ENCODE measurements at regions not wholly inside any gene's neighbourhood (a gene's known extent, or its start where the extent isn't known, plus 50 kb on each side); places are given as distances from the start of the nearest gene placed in this dataset.
"Not testable (repeated sequence)": the region's sequence is repeated elsewhere in the genome, so short reads cannot be mapped to it uniquely, and the experiment has no call there.

- ATAC-seq: no peak
- no peak overlapping the region for H3K27ac Mint-ChIP-seq
- H3K4me3 Mint-ChIP-seq: no peak overlapping the region
- H3K9me3 Mint-ChIP-seq: peaks cover 5% of the 10 kb centered on the region
- no peaks in the 10 kb centered on the region for H3K36me3 Mint-ChIP-seq
- H3K27me3 Mint-ChIP-seq: no peaks in the 10 kb centered on the region
- H3K4me1 Mint-ChIP-seq: no peaks in the 10 kb centered on the region
These were observed 97.2 kb upstream of the NR3C2 start for GRCh38 chr4:148539387-148539786.

DNA sequence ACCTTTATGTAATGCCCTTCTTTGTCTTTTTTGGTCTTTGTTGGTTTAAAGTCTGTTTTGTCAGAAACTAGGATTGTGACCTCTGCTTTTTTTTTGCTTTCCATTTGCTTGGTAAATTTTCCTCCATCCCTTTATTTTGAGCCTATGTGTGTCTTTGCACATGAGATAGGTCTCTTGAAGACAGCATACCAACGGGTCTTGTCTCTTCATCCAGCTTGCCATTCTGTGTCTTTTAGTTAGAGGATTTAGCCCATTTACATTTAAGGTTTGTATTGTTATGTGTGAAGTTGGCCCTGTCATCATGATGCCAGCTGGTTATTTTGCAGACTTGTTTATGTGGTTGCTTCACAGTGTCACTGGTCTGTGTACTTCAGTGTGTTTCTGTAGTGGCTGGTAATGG lies 91.6 kb upstream of the NR3C2 start:
- H3K27me3 Mint-ChIP-seq, H3K36me3 Mint-ChIP-seq, H3K4me3 Mint-ChIP-seq, H3K4me1 Mint-ChIP-seq, ATAC-seq, H3K27ac Mint-ChIP-seq: not testable (repeated sequence)
- H3K9me3 Mint-ChIP-seq: peaks cover 21% of the 10 kb centered on the region

- Mint-ChIP-seq H3K36me3 (peaks cover 6% of the 10 kb centered on the region), H3K9me3 (peaks cover 24% of the 10 kb centered on the region), H3K27me3 (no peaks in the 10 kb centered on the region), H3K4me3 (no peak overlapping the region), H3K4me1 (no peaks in the 10 kb centered on the region), H3K27ac (no peak overlapping the region)
- ATAC-seq: no peak
These were observed 87.9 kb upstream of the NR3C2 start for GRCh38 chr4:148530114-148530513.

DNA sequence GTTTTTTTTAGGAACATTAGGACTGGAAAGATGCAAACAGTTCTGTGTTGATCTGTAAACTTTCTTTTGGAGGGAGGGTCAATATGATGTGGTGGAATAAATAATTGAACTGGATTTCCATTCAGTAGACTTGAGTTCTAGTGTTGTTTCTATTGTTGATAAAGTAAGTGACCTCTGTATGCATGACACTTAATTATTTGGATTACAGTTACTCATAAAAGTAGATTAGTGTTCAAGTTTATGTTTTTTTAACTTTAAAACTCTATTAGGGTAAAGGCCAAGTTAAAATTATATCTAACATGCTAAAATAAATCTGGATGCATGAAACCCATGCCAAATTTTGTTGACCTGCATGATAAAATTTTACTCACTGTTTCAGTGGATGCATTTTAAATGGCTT lies 85.4 kb upstream of the NR3C2 start:
- no peak overlapping the region for H3K27ac Mint-ChIP-seq
- no peaks in the 10 kb centered on the region for H3K4me1 Mint-ChIP-seq
- no peak for ATAC-seq
- no peak overlapping the region for H3K4me3 Mint-ChIP-seq
- no peaks in the 10 kb centered on the region for H3K27me3 Mint-ChIP-seq
- peaks cover 9% of the 10 kb centered on the region for H3K9me3 Mint-ChIP-seq
- no peaks in the 10 kb centered on the region for H3K36me3 Mint-ChIP-seq

DNA sequence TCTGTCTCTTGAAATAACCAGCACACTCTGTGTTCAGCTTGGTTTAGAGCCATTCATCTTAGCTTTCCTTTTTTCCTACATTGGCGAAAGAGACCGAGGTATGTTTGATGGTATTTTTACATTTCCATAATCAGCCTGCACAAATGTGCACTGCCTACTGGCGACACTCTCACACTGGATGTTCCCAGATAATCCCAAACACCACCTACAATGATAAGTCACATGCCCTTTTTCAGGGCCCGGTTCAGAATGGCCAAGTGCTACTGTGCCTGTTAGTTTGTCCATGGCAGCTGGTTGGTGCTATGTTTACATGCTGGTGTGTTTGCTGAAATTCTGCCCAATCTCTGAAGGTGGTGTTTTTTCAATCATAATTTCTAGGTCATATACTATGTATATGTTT lies 80.8 kb upstream of the NR3C2 start:
- Mint-ChIP-seq H3K27ac (no peak overlapping the region), H3K4me1 (no peaks in the 10 kb centered on the region), H3K9me3 (peaks cover 13% of the 10 kb centered on the region), H3K36me3 (peaks cover 19% of the 10 kb centered on the region), H3K4me3 (no peak overlapping the region), H3K27me3 (peaks cover 10% of the 10 kb centered on the region)
- ATAC-seq: no peak

DNA sequence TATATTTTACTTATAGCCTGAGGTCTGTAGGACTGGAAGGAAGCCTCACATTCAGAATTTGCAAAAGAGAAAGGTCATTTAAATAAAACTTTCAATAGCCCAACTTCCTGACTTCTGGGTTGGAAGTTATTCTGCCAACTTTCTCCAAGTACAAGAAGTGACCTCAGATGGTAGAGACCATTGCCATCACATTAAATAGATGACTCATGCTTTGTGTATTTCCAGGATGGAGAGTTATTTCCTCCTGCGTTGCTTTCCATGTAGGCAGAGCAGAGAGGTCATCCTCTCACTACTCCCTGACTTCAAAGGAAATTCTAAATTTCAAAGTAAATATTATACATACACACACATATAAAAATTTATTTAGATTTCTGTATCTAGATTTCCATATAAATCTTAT lies 73.0 kb upstream of the NR3C2 start:
- Mint-ChIP-seq H3K4me1 (no peaks in the 10 kb centered on the region), H3K27me3 (peaks cover 10% of the 10 kb centered on the region), H3K9me3 (peaks cover 10% of the 10 kb centered on the region), H3K27ac (no peak overlapping the region), H3K4me3 (no peak overlapping the region), H3K36me3 (peaks cover 11% of the 10 kb centered on the region)
- ATAC-seq: no peak

DNA sequence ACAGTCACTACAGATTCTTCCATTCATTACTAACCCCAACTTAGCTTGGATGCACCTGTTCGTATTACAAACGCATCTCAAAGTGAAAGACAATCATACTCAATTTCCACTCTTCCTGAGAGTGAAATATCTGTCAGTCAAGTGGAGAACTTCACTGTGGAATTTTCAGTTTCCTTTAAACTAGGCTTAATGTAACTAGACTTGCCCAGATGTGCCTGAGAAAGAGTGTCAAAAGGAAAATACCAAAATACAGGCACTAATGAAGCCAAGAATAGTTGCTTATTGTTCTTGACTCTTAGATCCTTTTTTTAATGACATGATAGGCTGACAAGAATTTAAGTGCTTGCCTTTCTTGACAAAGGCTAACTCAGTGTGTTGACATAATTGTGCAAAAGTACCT lies 72.4 kb upstream of the NR3C2 start:
- Mint-ChIP-seq H3K9me3 (peaks cover 8% of the 10 kb centered on the region), H3K27me3 (peaks cover 10% of the 10 kb centered on the region), H3K36me3 (peaks cover 11% of the 10 kb centered on the region), H3K4me3 (no peak overlapping the region), H3K27ac (no peak overlapping the region), H3K4me1 (no peaks in the 10 kb centered on the region)
- ATAC-seq: no peak

DNA sequence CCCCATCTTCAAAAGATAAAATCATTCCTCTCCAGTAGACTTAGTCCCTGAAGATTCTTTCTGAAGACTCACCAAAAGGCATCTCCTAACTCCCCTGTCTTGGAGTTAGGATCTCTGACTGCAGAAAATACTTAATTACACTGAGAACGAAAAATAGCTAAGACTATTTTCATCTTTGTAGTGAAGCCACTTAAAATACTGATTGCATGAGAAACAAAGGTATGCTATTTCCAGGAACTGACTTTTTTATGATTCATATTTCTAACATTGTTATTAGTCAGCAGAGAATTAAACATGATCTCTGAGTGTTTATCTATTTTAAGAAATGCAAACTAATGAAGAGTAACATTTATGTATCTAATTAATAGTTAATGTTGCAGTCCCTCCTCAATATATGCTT lies 71.8 kb upstream of the NR3C2 start:
- peaks cover 8% of the 10 kb centered on the region for H3K27me3 Mint-ChIP-seq
- H3K36me3 Mint-ChIP-seq: peaks cover 8% of the 10 kb centered on the region
- H3K4me3 Mint-ChIP-seq: no peak overlapping the region
- H3K27ac Mint-ChIP-seq: no peak overlapping the region
- no peak for ATAC-seq
- H3K9me3 Mint-ChIP-seq: peaks cover 5% of the 10 kb centered on the region
- no peaks in the 10 kb centered on the region for H3K4me1 Mint-ChIP-seq

DNA sequence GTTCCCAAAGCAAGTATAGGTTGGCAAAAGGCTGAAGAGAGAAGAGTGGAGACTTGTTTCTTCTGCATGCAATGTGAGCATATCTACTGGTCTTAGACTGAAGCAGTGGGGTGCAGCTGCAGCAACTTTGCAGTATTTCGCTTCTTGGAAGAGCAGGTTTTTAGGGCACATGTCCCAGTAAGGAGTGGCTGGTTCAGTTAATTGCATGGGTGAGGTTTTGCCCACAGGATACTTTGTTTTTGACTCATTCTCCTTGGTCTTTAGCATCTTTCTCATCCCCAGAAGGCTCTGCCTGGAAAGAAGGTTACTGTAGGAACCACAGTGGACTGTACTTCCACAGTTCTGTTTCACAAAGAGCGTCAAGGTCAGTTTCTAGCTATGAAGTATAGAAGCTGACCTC lies 68.0 kb upstream of the NR3C2 start:
- ATAC-seq: no peak

DNA sequence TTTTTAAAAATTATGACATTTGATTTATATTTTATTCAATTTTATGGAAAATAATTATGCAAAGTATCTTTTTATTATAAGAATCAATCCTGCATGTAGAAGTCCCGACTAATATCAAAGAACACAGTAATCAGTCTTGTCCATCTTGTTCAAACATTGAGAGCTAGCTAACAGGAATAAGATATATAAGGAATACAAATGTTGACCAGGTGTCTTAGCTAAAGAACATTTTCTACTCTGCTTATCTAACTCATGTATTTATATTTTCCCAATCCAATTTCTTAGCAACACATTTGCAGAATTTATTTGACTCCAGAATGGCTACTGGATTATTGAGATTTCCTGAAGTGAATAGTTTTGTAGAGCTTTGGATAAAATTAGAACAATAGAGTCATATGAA lies 61.5 kb upstream of the NR3C2 start:
- Mint-ChIP-seq H3K9me3 (peaks cover 3% of the 10 kb centered on the region), H3K4me3 (no peak overlapping the region), H3K27ac (no peak overlapping the region), H3K4me1 (no peaks in the 10 kb centered on the region), H3K36me3 (no peaks in the 10 kb centered on the region), H3K27me3 (no peaks in the 10 kb centered on the region)
- ATAC-seq: no peak

More for the DNA sequence above, 68.0 kb upstream of the NR3C2 start:
- Mint-ChIP-seq H3K9me3 (peaks cover 4% of the 10 kb centered on the region), H3K27me3 (no peaks in the 10 kb centered on the region), H3K4me3 (no peak overlapping the region), H3K36me3 (no peaks in the 10 kb centered on the region), H3K27ac (no peak overlapping the region), H3K4me1 (no peaks in the 10 kb centered on the region)

GRCh38 chr4:148497258-148497657 lies 55.0 kb upstream of the NR3C2 start:
- H3K4me1 Mint-ChIP-seq: no peaks in the 10 kb centered on the region
- H3K36me3 Mint-ChIP-seq: no peaks in the 10 kb centered on the region
- no peaks in the 10 kb centered on the region for H3K27me3 Mint-ChIP-seq
- no peak for ATAC-seq
- H3K27ac Mint-ChIP-seq: no peak overlapping the region
- H3K4me3 Mint-ChIP-seq: no peak overlapping the region
- no peaks in the 10 kb centered on the region for H3K9me3 Mint-ChIP-seq

DNA sequence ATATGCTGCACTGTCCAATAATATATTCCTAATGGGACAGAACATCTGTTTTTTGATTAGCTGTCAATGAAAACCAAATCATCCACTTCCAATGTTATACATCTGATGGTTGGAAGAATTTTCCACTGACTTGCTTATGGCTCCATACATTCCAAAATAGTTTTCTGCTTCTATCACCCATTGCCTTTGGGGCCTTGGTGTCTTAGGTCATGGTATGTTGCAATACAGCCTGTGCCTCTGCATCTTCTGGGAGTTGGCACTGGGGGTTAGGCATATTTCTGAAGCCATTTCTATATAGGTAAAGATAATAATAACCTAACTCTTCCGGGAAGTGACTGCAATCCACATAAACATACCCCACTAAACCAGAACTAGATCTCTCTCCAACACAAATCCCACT lies 53.2 kb upstream of the NR3C2 start:
- no peaks in the 10 kb centered on the region for H3K27me3 Mint-ChIP-seq
- H3K4me1 Mint-ChIP-seq: no peaks in the 10 kb centered on the region
- H3K27ac Mint-ChIP-seq: no peak overlapping the region

More for the DNA sequence above, 53.2 kb upstream of the NR3C2 start:
- Mint-ChIP-seq H3K4me3 (no peak overlapping the region), H3K36me3 (no peaks in the 10 kb centered on the region), H3K9me3 (no peaks in the 10 kb centered on the region)
- no peak for ATAC-seq

Measured in stimulated activated memory B cell treated with anti-CD40 and anti-IgM and Interleukin-4, amounts not matched to agents 10 μg/mL and 1 μg/mL and 100 μg/mL, for 72 hours (primary cell).